HEK293 (cell line): ENCODE measurements at regions not wholly inside any gene's neighbourhood (a gene's known extent, or its start where the extent isn't known, plus 50 kb on each side); places are given as distances from the start of the nearest gene placed in this dataset.

ENCODE experiments used
- CTCF ChIA-PET: fragments of 350-600 bp; formaldehyde crosslinking; extraction: SDS; loops from one replicate; lab custom pipeline; 2021; ENCODE audit warnings: antibody characterized with exemption; lab: Yijun Ruan, JAX
- POLR2A ChIA-PET: fragments of 300-600 bp; formaldehyde crosslinking; extraction: SDS; loops from one replicate; lab custom pipeline; 2020; ENCODE audit warnings: antibody characterized with exemption, inconsistent platforms; lab: Yijun Ruan, JAX
- H3K27ac ChIP-seq: fragments of 200-500 bp; sonication (Bioruptor generic); 2 replicates; pipeline ENCODE4 v1.5.1; 2014; ENCODE audit warnings: low read depth, low read length, control low read depth, inconsistent platforms; ENCODE audit errors: extremely low read depth
- H3K36me3 ChIP-seq, 2 experiments: fragments of 200-500 bp in 1 of 2; sonication (Bioruptor generic) in 1 of 2; 1 replicate in 1 of 2; 2 replicates in 1 of 2; pipeline ENCODE4 v1.5.1; 2014 to 2017; ENCODE audit warnings: inconsistent platforms in 2 of 2, low read length in 2 of 2; ENCODE audit not compliant: control insufficient read depth in 2 of 2, insufficient read depth in 1 of 2
- H3K4me1 ChIP-seq: fragments of 200-500 bp; sonication (Bioruptor generic); 2 replicates; pipeline ENCODE4 v1.5.1; 2014; ENCODE audit warnings: mild to moderate bottlenecking, low read length, inconsistent platforms; ENCODE audit not compliant: control insufficient read depth, insufficient read depth
- H3K4me3 ChIP-seq: 2 replicates; pipeline ENCODE4 v1.5.1; 2011; ENCODE audit warnings: low read depth, mild to moderate bottlenecking, control low read depth, low read length, moderate library complexity
- H3K9me3 ChIP-seq: fragments of 200-500 bp; sonication (Bioruptor generic); 2 replicates; pipeline ENCODE4 v1.5.1; 2014; ENCODE audit warnings: low read depth, low read length, inconsistent platforms; ENCODE audit not compliant: control insufficient read depth, insufficient read depth
- AEBP2 ChIP-seq: fragments of 450-650 bp; formaldehyde crosslinking; IDR thresholded peaks from 2 replicates; pipeline ENCODE4 v1.5.1; 2016; ENCODE audit warnings: missing biosample characterization, missing genetic modification characterization, borderline replicate concordance
- BCL11A ChIP-seq: fragments of 450-650 bp; formaldehyde crosslinking; IDR thresholded peaks from 2 replicates; pipeline ENCODE4 v1.5.1; 2016; ENCODE audit warnings: low read depth, missing biosample characterization, missing genetic modification characterization
- CTCF ChIP-seq: fragments of 450-650 bp; formaldehyde crosslinking; IDR thresholded peaks from 2 replicates; pipeline ENCODE4 v1.5.1; 2016; ENCODE audit warnings: missing biosample characterization, missing genetic modification characterization
- KLF8 ChIP-seq: fragments of 450-650 bp; formaldehyde crosslinking; IDR thresholded peaks from 2 replicates; pipeline ENCODE4 v1.5.1; 2016; ENCODE audit warnings: missing biosample characterization, missing genetic modification characterization
- SETDB1 ChIP-seq: IDR thresholded peaks from one replicate; pipeline ENCODE4 v1.6.1; 2017; ENCODE audit warnings: mild to moderate bottlenecking, low read length, moderate library complexity, mixed read lengths; ENCODE audit not compliant: insufficient read length
- TSHZ1 ChIP-seq: fragments of 450-650 bp; formaldehyde crosslinking; IDR thresholded peaks from 2 replicates; pipeline ENCODE4 v1.5.1; 2016; ENCODE audit warnings: missing biosample characterization, missing genetic modification characterization, borderline replicate concordance
- WT1 ChIP-seq: fragments of 450-650 bp; formaldehyde crosslinking; IDR thresholded peaks from 2 replicates; pipeline ENCODE4 v1.5.1; 2016; ENCODE audit warnings: missing biosample characterization, missing genetic modification characterization
- ZBTB17 ChIP-seq: fragments of 450-650 bp; formaldehyde crosslinking; IDR thresholded peaks from 2 replicates; pipeline ENCODE4 v1.5.1; 2016; ENCODE audit warnings: missing biosample characterization, missing genetic modification characterization
- ZBTB21 ChIP-seq: fragments of 450-650 bp; formaldehyde crosslinking; IDR thresholded peaks from 2 replicates; pipeline ENCODE4 v1.5.1; 2017; ENCODE audit warnings: missing biosample characterization, missing genetic modification characterization
- ZNF146 ChIP-seq: fragments of 450-650 bp; formaldehyde crosslinking; IDR thresholded peaks from 2 replicates; pipeline ENCODE4 v1.5.1; 2016; ENCODE audit warnings: missing biosample characterization, missing genetic modification characterization
- ZNF18 ChIP-seq: fragments of 450-650 bp; formaldehyde crosslinking; IDR thresholded peaks from 2 replicates; pipeline ENCODE4 v1.5.1; 2016; ENCODE audit warnings: missing biosample characterization, missing genetic modification characterization
- ZNF23 ChIP-seq: fragments of 450-650 bp; formaldehyde crosslinking; IDR thresholded peaks from 2 replicates; pipeline ENCODE4 v1.5.1; 2016; ENCODE audit warnings: missing biosample characterization, missing genetic modification characterization, borderline replicate concordance
- ZNF248 ChIP-seq: fragments of 450-650 bp; formaldehyde crosslinking; IDR thresholded peaks from 2 replicates; pipeline ENCODE4 v1.5.1; 2017; ENCODE audit warnings: missing biosample characterization, missing genetic modification characterization
- ZNF426 ChIP-seq: fragments of 450-650 bp; formaldehyde crosslinking; IDR thresholded peaks from 2 replicates; pipeline ENCODE4 v1.5.1; 2017; ENCODE audit warnings: missing biosample characterization, missing genetic modification characterization, mild to moderate bottlenecking, inconsistent platforms, moderate library complexity
- ZNF530 ChIP-seq: fragments of 450-650 bp; formaldehyde crosslinking; IDR thresholded peaks from 2 replicates; pipeline ENCODE4 v1.5.1; 2016; ENCODE audit warnings: low read depth, missing biosample characterization, missing genetic modification characterization
- ZNF621 ChIP-seq: fragments of 450-650 bp; formaldehyde crosslinking; IDR thresholded peaks from 2 replicates; pipeline ENCODE4 v1.5.1; 2017; ENCODE audit warnings: missing biosample characterization, missing genetic modification characterization
- ZNF623 ChIP-seq: fragments of 450-650 bp; formaldehyde crosslinking; IDR thresholded peaks from 2 replicates; pipeline ENCODE4 v1.5.1; 2016; ENCODE audit warnings: missing biosample characterization, missing genetic modification characterization
- ZNF654 ChIP-seq: fragments of 450-650 bp; formaldehyde crosslinking; IDR thresholded peaks from 2 replicates; pipeline ENCODE4 v1.5.1; 2016; ENCODE audit warnings: low read depth, missing biosample characterization, missing genetic modification characterization
- ZNF692 ChIP-seq: fragments of 450-650 bp; formaldehyde crosslinking; IDR thresholded peaks from 2 replicates; pipeline ENCODE4 v1.5.1; 2016; ENCODE audit warnings: missing biosample characterization, missing genetic modification characterization
- ZSCAN23 ChIP-seq: fragments of 450-650 bp; formaldehyde crosslinking; IDR thresholded peaks from 2 replicates; pipeline ENCODE4 v1.5.1; 2016; ENCODE audit warnings: missing biosample characterization, missing genetic modification characterization
- ZSCAN30 ChIP-seq: fragments of 450-650 bp; IDR thresholded peaks from 2 replicates; pipeline ENCODE4 v1.5.1; 2018; ENCODE audit warnings: missing biosample characterization, mild to moderate bottlenecking, missing genetic modification characterization, moderate library complexity

- Histone ChIP-seq H3K4me3 (no peak overlapping the region), H3K9me3 (no peaks in the 10 kb centered on the region), H3K36me3 (no peaks in the 10 kb centered on the region)
- CTCF ChIA-PET = no interaction called here
- TF ChIP-seq BCL11A (tag by site-specific recombination) (no peak), ZNF692 (no peak), ZBTB17 (tag by site-specific recombination) (no peak), ZNF621 (tag by site-specific recombination) (no peak), ZBTB21 (no peak), ZNF654 (tag by site-specific recombination) (no peak), ZSCAN30 (tag by site-specific recombination) (no peak), SETDB1 (no peak), WT1 (no peak), CTCF (tag by site-specific recombination) (no peak)
- TF ChIP-seq, all 188 proteins: peak for 0
- H3K4me1 ChIP-seq = no peaks in the 10 kb centered on the region
- no peak overlapping the region for H3K27ac ChIP-seq
- POLR2A ChIA-PET = no interaction called here
These were observed 1202.9 kb upstream of the CELF4 start for GRCh38 chr18:38768504-38768903.

GRCh38 chr18:38759457-38759856, 1193.9 kb upstream of the CELF4 start:
- no peaks in the 10 kb centered on the region for H3K4me1 ChIP-seq
- POLR2A ChIA-PET = no interaction called here
- TF ChIP-seq ZNF248 (tag by site-specific recombination) = no peak
- no peak for TF ChIP-seq CTCF (tag by site-specific recombination)
- TF ChIP-seq ZNF23 (tag by site-specific recombination) = no peak
- TF ChIP-seq ZNF623 (tag by site-specific recombination) = no peak
- TF ChIP-seq WT1 = no peak
- TF ChIP-seq ZSCAN23 (tag by site-specific recombination) = no peak
- TF ChIP-seq TSHZ1 (tag by site-specific recombination) = no peak
- TF ChIP-seq ZNF18 (tag by site-specific recombination) = no peak
- no peak for TF ChIP-seq KLF8 (tag by site-specific recombination)
- no peak for TF ChIP-seq ZNF426 (tag by site-specific recombination)
- no peak for TF ChIP-seq ZNF530
- no peak for TF ChIP-seq AEBP2 (tag by site-specific recombination)
- TF ChIP-seq ZNF146 (tag by site-specific recombination) = no peak
- TF ChIP-seq, all 188 proteins: peak for 0
- no peaks in the 10 kb centered on the region for H3K36me3 ChIP-seq
- no peak overlapping the region for H3K4me3 ChIP-seq
- CTCF ChIA-PET = no interaction called here
- no peak overlapping the region for H3K27ac ChIP-seq
- no peaks in the 10 kb centered on the region for H3K9me3 ChIP-seq
